Endothelial cell of umbilical vein (primary cell): ENCODE measurements at regions not wholly inside any gene's neighbourhood (a gene's known extent, or its start where the extent isn't known, plus 50 kb on each side); places are given as distances from the start of the nearest gene placed in this dataset.

Experiments used
- CTCF ChIP-seq, 2 donors: IDR thresholded peaks; 1 replicate in 1 of 2; 2 replicates in 1 of 2; pipeline ENCODE4 v1.5.1; 2011; ENCODE audit warnings: low read length in 2 of 2, mild to moderate bottlenecking in 2 of 2, moderate library complexity in 2 of 2, control low read depth in 1 of 2, inconsistent platforms in 1 of 2, low read depth in 1 of 2; ENCODE audit not compliant: insufficient read depth in 1 of 2; ENCODE audit errors: extremely low read depth in 1 of 2
- EZH2 ChIP-seq: IDR thresholded peaks from 2 replicates; pipeline ENCODE4 v1.6.1; 2012; ENCODE audit warnings: borderline replicate concordance, low read depth, mild to moderate bottlenecking, moderate library complexity, low read length, inconsistent platforms; ENCODE audit not compliant: severe bottlenecking
- FOS ChIP-seq: IDR thresholded peaks from 2 replicates; pipeline ENCODE4 v1.6.1; 2011; ENCODE audit warnings: mild to moderate bottlenecking, low read length, moderate library complexity, borderline replicate concordance; ENCODE audit not compliant: insufficient read depth
- GATA2 ChIP-seq: IDR thresholded peaks from 2 replicates; pipeline ENCODE4 v1.7.0; 2011; ENCODE audit warnings: low read depth, mild to moderate bottlenecking, moderate library complexity, mixed read lengths, low read length; ENCODE audit not compliant: insufficient read length, insufficient read depth
- MYC ChIP-seq: IDR thresholded peaks from one replicate; pipeline ENCODE4 v1.6.1; 2011; ENCODE audit warnings: mild to moderate bottlenecking, low read depth, low read length
- POLR2A ChIP-seq: IDR thresholded peaks from 2 replicates; pipeline ENCODE4 v1.6.1; 2012; ENCODE audit warnings: low read depth, mild to moderate bottlenecking, control low read depth, low read length
- POLR2AphosphoS5 ChIP-seq: IDR thresholded peaks from 2 replicates; pipeline ENCODE4 v1.6.1; 2012; ENCODE audit warnings: low read depth, mild to moderate bottlenecking, control low read depth, low read length, moderate library complexity; ENCODE audit not compliant: insufficient read depth
- TF ChIP-seq, protein P1 (sequence below): IDR thresholded peaks from 2 replicates; pipeline ENCODE4 v1.6.1; 2011; ENCODE audit not compliant: insufficient read depth, insufficient read length

DNA sequence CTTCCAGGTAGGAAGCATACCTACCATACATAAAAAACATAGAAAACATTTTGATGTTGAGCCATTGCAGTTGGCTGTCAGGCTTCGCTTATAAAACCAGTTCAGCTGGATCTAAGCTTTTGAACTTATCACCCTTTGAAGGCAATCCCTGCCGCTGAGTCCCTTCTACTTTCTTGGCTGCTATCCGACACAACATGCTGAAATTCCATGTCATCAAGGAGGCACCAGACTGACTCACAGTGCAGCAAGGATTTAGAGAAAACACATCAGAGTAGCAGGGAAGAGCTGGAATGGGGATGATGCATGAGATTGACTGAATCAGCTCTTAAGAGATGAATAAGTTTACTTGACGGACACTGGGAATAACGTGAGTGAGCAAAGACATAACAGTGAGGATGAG, 135.0 kb upstream of the MAN1A1 start:
- TF ChIP-seq POLR2AphosphoS5 (no peak), CTCF (IDR thresholded peaks at IDR 0.05; ENCODE audit: extremely low read depth in 1 of 2, insufficient read depth in 1 of 2, low read depth in 1 of 2, low read length in 2 of 2) (no peak), POLR2A (no peak), MYC (no peak), GATA2 (no peak), EZH2 (no peak), FOS (no peak)
- TF ChIP-seq, protein P1, sequence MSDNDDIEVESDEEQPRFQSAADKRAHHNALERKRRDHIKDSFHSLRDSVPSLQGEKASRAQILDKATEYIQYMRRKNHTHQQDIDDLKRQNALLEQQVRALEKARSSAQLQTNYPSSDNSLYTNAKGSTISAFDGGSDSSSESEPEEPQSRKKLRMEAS: no peak
